Trophoblast cell (in vitro differentiated cells and primary cell): ENCODE measurements at regions not wholly inside any gene's neighbourhood (a gene's known extent, or its start where the extent isn't known, plus 50 kb on each side); places are given as distances from the start of the nearest gene placed in this dataset.
A peak's percentile ranks its signal among the peaks of the same experiment; 100 is the strongest.

Experiments used
- DNase-seq, 2 donors: peaks; one replicate each; pipeline ENCODE4 v3.0.0-alpha.2; 2016
- H2AFZ ChIP-seq: 2 replicates; pipeline ENCODE4 v1.6.1; 2013; ENCODE audit warnings: low read length, moderate library complexity, mild to moderate bottlenecking; ENCODE audit not compliant: insufficient read depth, poor library complexity
- H2AK5ac ChIP-seq: 2 replicates; pipeline ENCODE4 v1.6.1; 2013; ENCODE audit warnings: mild to moderate bottlenecking, low read length
- H2BK120ac ChIP-seq: 2 replicates; pipeline ENCODE4 v1.6.1; 2013; ENCODE audit warnings: low read length, mild to moderate bottlenecking, moderate library complexity; ENCODE audit not compliant: insufficient read depth, poor library complexity
- H2BK12ac ChIP-seq: 2 replicates; pipeline ENCODE4 v1.6.1; 2013; ENCODE audit warnings: mild to moderate bottlenecking, low read length, moderate library complexity
- H2BK5ac ChIP-seq: 2 replicates; pipeline ENCODE4 v1.6.1; 2013; ENCODE audit warnings: low read length, low read depth, moderate library complexity, mild to moderate bottlenecking; ENCODE audit not compliant: poor library complexity
- H3K14ac ChIP-seq: 2 replicates; pipeline ENCODE4 v1.6.1; 2013; ENCODE audit warnings: mild to moderate bottlenecking, low read length
- H3K18ac ChIP-seq: 2 replicates; pipeline ENCODE4 v1.6.1; 2013; ENCODE audit warnings: mild to moderate bottlenecking, low read length
- H3K23ac ChIP-seq: 2 replicates; pipeline ENCODE4 v1.6.1; 2013; ENCODE audit warnings: low read length
- H3K27ac ChIP-seq: 2 replicates; pipeline ENCODE4 v1.5.1; 2013; ENCODE audit warnings: low read depth, mild to moderate bottlenecking, inconsistent platforms, low read length, moderate library complexity
- H3K27me3 ChIP-seq: 2 replicates; pipeline ENCODE4 v1.6.1; 2013; ENCODE audit warnings: inconsistent platforms, mild to moderate bottlenecking, low read length, moderate library complexity; ENCODE audit not compliant: insufficient read depth
- H3K36me3 ChIP-seq, 2 experiments: 1 replicate in 1 of 2; 2 replicates in 1 of 2; pipeline ENCODE4 v1.6.1; 2013; ENCODE audit warnings: low read length in 2 of 2, mild to moderate bottlenecking in 2 of 2, moderate library complexity in 1 of 2; ENCODE audit not compliant: insufficient read depth in 2 of 2, control insufficient read depth in 1 of 2
- H3K4ac ChIP-seq: 2 replicates; pipeline ENCODE4 v1.6.1; 2013; ENCODE audit warnings: low read depth, mild to moderate bottlenecking, low read length, moderate library complexity
- H3K4me1 ChIP-seq, 2 experiments: 1 replicate in 1 of 2; 2 replicates in 1 of 2; pipeline ENCODE4 v1.6.1; 2013; ENCODE audit warnings: low read length in 2 of 2, mild to moderate bottlenecking in 2 of 2, moderate library complexity in 1 of 2; ENCODE audit not compliant: insufficient read depth in 2 of 2, control insufficient read depth in 1 of 2
- H3K4me2 ChIP-seq: 2 replicates; pipeline ENCODE4 v1.6.1; 2013; ENCODE audit warnings: inconsistent platforms, mild to moderate bottlenecking, low read length, moderate library complexity
- H3K4me3 ChIP-seq: 2 replicates; pipeline ENCODE4 v1.5.1; 2013; ENCODE audit warnings: mild to moderate bottlenecking, low read depth, low read length, inconsistent platforms
- H3K79me1 ChIP-seq: one replicate; pipeline ENCODE4 v1.6.1; 2013; ENCODE audit warnings: low read length
- H3K79me2 ChIP-seq: 2 replicates; pipeline ENCODE4 v1.6.1; 2013; ENCODE audit warnings: low read length, mild to moderate bottlenecking; ENCODE audit not compliant: control insufficient read depth, insufficient read depth, poor library complexity
- H3K9ac ChIP-seq: 2 replicates; pipeline ENCODE4 v1.6.1; 2013; ENCODE audit warnings: mild to moderate bottlenecking, low read length
- H3K9me3 ChIP-seq: 2 replicates; pipeline ENCODE4 v1.6.1; 2013; ENCODE audit warnings: low read depth, mild to moderate bottlenecking, control low read depth, inconsistent platforms, low read length; ENCODE audit not compliant: insufficient read depth
- H4K12ac ChIP-seq: 2 replicates; pipeline ENCODE4 v1.6.1; 2013; ENCODE audit warnings: low read depth, mild to moderate bottlenecking, low read length, moderate library complexity
- H4K8ac ChIP-seq: 2 replicates; pipeline ENCODE4 v1.6.1; 2013; ENCODE audit warnings: low read depth, mild to moderate bottlenecking, low read length, moderate library complexity
- H4K91ac ChIP-seq: one replicate; pipeline ENCODE4 v1.6.1; 2013; ENCODE audit warnings: low read depth, mild to moderate bottlenecking, low read length, moderate library complexity
- whole genome bisulfite sequencing: extraction: QIAGEN DNeasy Blood & Tissue Kit; methylation state at CpG from one replicate; pipeline ENCODE4 v1.1.7; 2013; ENCODE audit warnings: missing lambda C conversion rate; ENCODE audit not compliant: insufficient read length, insufficient coverage; ENCODE audit errors: extremely low coverage; 5-methylcytosine and 5-hydroxymethylcytosine counted together

DNA sequence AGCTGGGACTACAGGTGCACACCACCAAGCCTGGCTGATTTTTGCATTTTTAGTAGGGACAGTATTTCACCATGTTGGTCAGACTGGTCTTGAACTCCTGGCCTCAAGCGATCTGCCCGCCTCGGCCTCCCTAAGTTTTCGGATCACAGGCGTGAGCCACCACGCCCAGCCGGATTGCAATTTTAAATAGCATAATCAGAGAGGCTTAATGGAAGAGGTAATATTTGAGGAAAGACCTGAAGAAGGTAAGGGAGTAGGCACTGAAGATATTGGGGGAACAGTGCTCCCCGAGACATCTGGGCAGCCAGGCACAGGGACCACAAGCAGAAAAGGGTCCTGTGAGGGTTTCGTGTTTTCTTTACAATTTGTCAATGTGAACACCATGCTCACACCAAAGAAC is 61.4 kb upstream of the USP6NL start:
- Histone ChIP-seq H3K4ac (no peak overlapping the region), H3K27ac (no peak overlapping the region), H3K14ac (no peak overlapping the region), H3K23ac (no peak overlapping the region), H3K9me3 (no peaks in the 10 kb centered on the region), H3K9ac (no peak overlapping the region), H3K4me3 (no peak overlapping the region), H4K12ac (no peak overlapping the region), H4K91ac (no peak overlapping the region), H3K4me1 (no peaks in the 10 kb centered on the region), H2BK12ac (no peak overlapping the region), H3K79me2 (no peaks in the 10 kb centered on the region), H3K36me3 (no peaks in the 10 kb centered on the region), H4K8ac (no peak overlapping the region), H2AFZ (no peak overlapping the region), H3K18ac (no peak overlapping the region), H3K79me1 (no peaks in the 10 kb centered on the region), H2BK5ac (no peak overlapping the region), H2AK5ac (no peak overlapping the region), H3K27me3 (no peaks in the 10 kb centered on the region), H2BK120ac (no peak overlapping the region), H3K4me2 (no peak overlapping the region)
- no CpG with 5 or more reads among the region's 9 CpGs for WGBS
- no peak for DNase-seq

GRCh38 chr10:11670381-11670780 is 58.9 kb upstream of the USP6NL start:
- Histone ChIP-seq H2AFZ (no peak overlapping the region), H3K4me1 (no peaks in the 10 kb centered on the region), H2BK5ac (no peak overlapping the region), H2AK5ac (no peak overlapping the region), H2BK12ac (no peak overlapping the region), H3K4me3 (no peak overlapping the region), H3K18ac (no peak overlapping the region), H3K36me3 (no peaks in the 10 kb centered on the region), H3K79me1 (no peaks in the 10 kb centered on the region), H3K4ac (no peak overlapping the region), H4K91ac (no peak overlapping the region), H2BK120ac (no peak overlapping the region), H4K12ac (no peak overlapping the region), H3K27ac (no peak overlapping the region), H3K27me3 (no peaks in the 10 kb centered on the region), H4K8ac (no peak overlapping the region), H3K4me2 (no peak overlapping the region), H3K14ac (no peak overlapping the region), H3K9me3 (no peaks in the 10 kb centered on the region), H3K79me2 (no peaks in the 10 kb centered on the region), H3K23ac (no peak overlapping the region), H3K9ac (no peak overlapping the region)
- no peak for DNase-seq
- no CpG with 5 or more reads among the region's 10 CpGs for WGBS

DNA sequence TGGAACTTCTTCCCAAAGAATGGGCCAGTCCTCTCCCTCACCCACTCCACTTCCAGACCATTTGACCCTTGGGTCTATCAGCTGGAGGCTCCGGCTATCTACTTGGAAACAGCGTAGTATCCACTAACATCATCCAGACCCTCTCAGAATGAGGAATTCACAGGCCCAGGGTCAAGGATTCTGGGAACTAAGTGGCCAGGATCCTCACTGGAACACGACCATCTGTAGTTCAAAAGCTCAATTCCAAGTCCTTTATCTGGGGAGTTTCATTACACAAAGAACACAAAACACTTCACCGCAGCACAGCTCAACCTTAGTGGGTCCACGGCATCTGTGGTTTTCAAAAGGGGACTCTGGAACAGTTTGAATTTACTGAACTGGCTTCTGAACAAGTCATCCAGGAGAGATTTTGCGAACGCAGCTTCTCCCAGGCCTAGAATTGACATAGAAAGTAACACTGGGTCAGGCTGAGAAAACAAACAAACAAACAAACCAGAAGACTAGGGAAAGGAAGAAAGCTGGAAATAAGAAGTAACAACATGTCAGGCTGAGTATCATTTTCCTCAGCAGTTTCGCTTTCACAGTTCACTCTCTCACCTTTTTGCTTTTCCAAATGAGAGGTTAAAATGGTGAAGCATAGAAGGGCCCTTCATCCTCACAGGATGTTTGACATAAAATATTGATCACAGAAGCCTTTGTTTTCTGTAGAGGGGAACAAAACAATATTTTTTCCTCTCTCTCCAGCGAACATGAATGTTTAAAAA is 57.6 kb upstream of the USP6NL start:
- Histone ChIP-seq H3K9me3 (no peaks in the 10 kb centered on the region), H3K4me3 (no peak overlapping the region), H2AFZ (no peak overlapping the region), H3K79me1 (no peaks in the 10 kb centered on the region), H4K12ac (no peak overlapping the region), H2BK12ac (no peak overlapping the region), H3K14ac (no peak overlapping the region), H3K36me3 (no peaks in the 10 kb centered on the region), H3K23ac (no peak overlapping the region), H3K27ac (no peak overlapping the region), H3K18ac (no peak overlapping the region), H3K4me2 (no peak overlapping the region), H2BK5ac (no peak overlapping the region), H2BK120ac (no peak overlapping the region), H3K79me2 (no peaks in the 10 kb centered on the region), H3K4ac (no peak overlapping the region), H3K9ac (no peak overlapping the region), H4K91ac (no peak overlapping the region), H3K27me3 (no peaks in the 10 kb centered on the region), H3K4me1 (no peaks in the 10 kb centered on the region), H4K8ac (peak overlapping the region; percentile 7), H2AK5ac (no peak overlapping the region)
- WGBS, result no CpG with 5 or more reads among the region's 9 CpGs
- no peak for DNase-seq

GRCh38 chr10:11667756-11668155 is 56.3 kb upstream of the USP6NL start:
- Histone ChIP-seq H3K27me3 (no peaks in the 10 kb centered on the region), H4K91ac (no peak overlapping the region), H3K4me3 (no peak overlapping the region), H3K9ac (no peak overlapping the region), H2AFZ (no peak overlapping the region), H4K8ac (no peak overlapping the region), H3K79me1 (peaks cover under 1% of the 10 kb centered on the region), H3K9me3 (no peaks in the 10 kb centered on the region), H3K23ac (no peak overlapping the region), H3K14ac (no peak overlapping the region), H3K4ac (no peak overlapping the region), H2AK5ac (no peak overlapping the region), H3K4me2 (no peak overlapping the region), H3K18ac (no peak overlapping the region), H2BK12ac (no peak overlapping the region), H3K4me1 (peaks cover under 1% of the 10 kb centered on the region in 2 experiments), H4K12ac (no peak overlapping the region), H3K79me2 (no peaks in the 10 kb centered on the region), H2BK120ac (no peak overlapping the region), H3K36me3 (no peaks in the 10 kb centered on the region), H3K27ac (no peak overlapping the region), H2BK5ac (no peak overlapping the region)
- no peak for DNase-seq
- no CpG with 5 or more reads among the region's 4 CpGs for WGBS
